GM12873 (cell line): ENCODE measurements at regions not wholly inside any gene's neighbourhood (a gene's known extent, or its start where the extent isn't known, plus 50 kb on each side); places are given as distances from the start of the nearest gene placed in this dataset.

Experiments
- TF ChIP-seq, protein P1 (sequence below): IDR thresholded peaks from 2 replicates; pipeline ENCODE4 v1.5.1; 2012; ENCODE audit warnings: low read depth, mild to moderate bottlenecking, moderate library complexity, low read length, control low read depth; ENCODE audit not compliant: insufficient read depth; ENCODE audit errors: missing control alignments

GRCh38 chr3:59258550-59259260 lies 208.9 kb upstream of the CFAP20DC start:
- TF ChIP-seq, protein P1, sequence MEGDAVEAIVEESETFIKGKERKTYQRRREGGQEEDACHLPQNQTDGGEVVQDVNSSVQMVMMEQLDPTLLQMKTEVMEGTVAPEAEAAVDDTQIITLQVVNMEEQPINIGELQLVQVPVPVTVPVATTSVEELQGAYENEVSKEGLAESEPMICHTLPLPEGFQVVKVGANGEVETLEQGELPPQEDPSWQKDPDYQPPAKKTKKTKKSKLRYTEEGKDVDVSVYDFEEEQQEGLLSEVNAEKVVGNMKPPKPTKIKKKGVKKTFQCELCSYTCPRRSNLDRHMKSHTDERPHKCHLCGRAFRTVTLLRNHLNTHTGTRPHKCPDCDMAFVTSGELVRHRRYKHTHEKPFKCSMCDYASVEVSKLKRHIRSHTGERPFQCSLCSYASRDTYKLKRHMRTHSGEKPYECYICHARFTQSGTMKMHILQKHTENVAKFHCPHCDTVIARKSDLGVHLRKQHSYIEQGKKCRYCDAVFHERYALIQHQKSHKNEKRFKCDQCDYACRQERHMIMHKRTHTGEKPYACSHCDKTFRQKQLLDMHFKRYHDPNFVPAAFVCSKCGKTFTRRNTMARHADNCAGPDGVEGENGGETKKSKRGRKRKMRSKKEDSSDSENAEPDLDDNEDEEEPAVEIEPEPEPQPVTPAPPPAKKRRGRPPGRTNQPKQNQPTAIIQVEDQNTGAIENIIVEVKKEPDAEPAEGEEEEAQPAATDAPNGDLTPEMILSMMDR, result no peak

GRCh38 chr3:59257506-59257905 lies 207.7 kb upstream of the CFAP20DC start:
- TF ChIP-seq, protein P1, result no peak

DNA sequence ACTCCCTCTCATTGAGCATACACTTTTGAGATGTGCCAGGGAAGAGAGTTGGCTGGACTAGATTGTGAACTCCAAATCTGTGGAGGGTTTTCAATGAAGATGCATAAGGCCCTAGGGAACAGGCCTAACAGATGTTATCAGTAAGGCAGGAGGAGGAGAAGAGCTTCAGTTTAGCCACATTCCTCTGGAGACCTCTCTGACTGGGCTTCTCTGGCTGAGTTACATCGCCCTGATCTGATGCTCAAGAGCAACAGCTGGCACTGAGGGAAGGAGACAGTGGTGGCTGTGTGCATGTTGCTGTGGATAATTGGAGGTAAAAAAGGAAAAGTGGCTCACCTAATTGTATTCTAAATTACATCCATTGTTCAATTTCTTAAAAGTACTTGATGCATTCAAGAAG lies 206.4 kb upstream of the CFAP20DC start:
- TF ChIP-seq, protein P1, result no peak

GRCh38 chr3:59254976-59255375 lies 205.2 kb upstream of the CFAP20DC start:
- TF ChIP-seq, protein P1, result no peak

- TF ChIP-seq, protein P1, result no peak
Observed at GRCh38 chr3:59254433-59254832, 204.6 kb upstream of the CFAP20DC start.

DNA sequence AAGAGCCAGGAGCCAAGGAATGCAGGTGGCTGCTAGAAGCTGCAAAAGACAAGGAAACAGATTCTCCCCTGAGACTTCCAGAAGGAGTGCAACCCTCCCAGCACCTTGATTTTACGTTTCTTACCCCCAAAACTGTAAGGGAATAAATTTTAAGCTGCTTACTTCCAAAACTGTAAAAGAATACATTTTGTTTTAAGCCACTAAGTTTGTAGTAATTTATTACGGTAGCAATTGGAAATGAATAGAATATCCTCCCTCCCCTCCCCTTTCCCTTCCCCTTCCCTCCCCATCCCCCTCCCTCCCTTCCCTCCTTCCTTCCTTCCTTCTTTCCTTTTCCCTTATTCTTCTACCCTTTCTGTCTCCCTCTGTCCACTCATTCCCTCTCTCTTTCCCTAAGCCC lies 203.7 kb upstream of the CFAP20DC start:
- TF ChIP-seq, protein P1, result no peak

GRCh38 chr3:59251869-59252268 lies 202.0 kb upstream of the CFAP20DC start:
- TF ChIP-seq, protein P1, result no peak
